ENCODE measurements at regions not wholly inside any gene's neighbourhood (a gene's known extent, or its start where the extent isn't known, plus 50 kb on each side); places are given as distances from the start of the nearest gene placed in this dataset.
A peak's percentile ranks its signal among the peaks of the same experiment; 100 is the strongest.
"Not testable (repeated sequence)": the region's sequence is repeated elsewhere in the genome, so short reads cannot be mapped to it uniquely, and the experiment has no call there.

GRCh38 chr13:73324842-73325722 lies 266.3 kb downstream of the KLF5 start:
- DNase-seq: peak; percentile 18

GRCh38 chr13:73323615-73324014 lies 264.8 kb downstream of the KLF5 start:
- DNase-seq: no peak

GRCh38 chr13:73321043-73321442 lies 262.2 kb downstream of the KLF5 start:
- DNase-seq: no peak

GRCh38 chr13:73317140-73317539 lies 258.3 kb downstream of the KLF5 start:
- DNase-seq: no peak

GRCh38 chr13:73310366-73310765 lies 251.6 kb downstream of the KLF5 start:
- DNase-seq: no peak

- DNase-seq: no peak
Observed at GRCh38 chr13:73307481-73307880, 248.7 kb downstream of the KLF5 start.

- DNase-seq: no peak
Observed at GRCh38 chr13:73306688-73307087, 247.9 kb downstream of the KLF5 start.

- no peak for DNase-seq
Observed at GRCh38 chr13:73304442-73304841, 245.6 kb downstream of the KLF5 start.

GRCh38 chr13:73303851-73304250 lies 245.0 kb downstream of the KLF5 start:
- DNase-seq: no peak

GRCh38 chr13:73301622-73302021 lies 242.8 kb downstream of the KLF5 start:
- DNase-seq: not testable (repeated sequence)

- DNase-seq: no peak
Observed at GRCh38 chr13:73300718-73301425, 242.1 kb downstream of the KLF5 start.

GRCh38 chr13:73299787-73300186 lies 241.0 kb downstream of the KLF5 start:
- no peak for DNase-seq

- DNase-seq: no peak
Observed at GRCh38 chr13:73293913-73294523, 235.2 kb downstream of the KLF5 start.

GRCh38 chr13:73292127-73292526 lies 233.3 kb downstream of the KLF5 start:
- no peak for DNase-seq

- no peak for DNase-seq
Observed at GRCh38 chr13:73290844-73291243, 232.0 kb downstream of the KLF5 start.

GRCh38 chr13:73288596-73288995 lies 229.8 kb downstream of the KLF5 start:
- no peak for DNase-seq

GRCh38 chr13:73287831-73288230 lies 229.0 kb downstream of the KLF5 start:
- DNase-seq: no peak

- no peak for DNase-seq
Observed at GRCh38 chr13:73286942-73287620, 228.3 kb downstream of the KLF5 start.

GRCh38 chr13:73286177-73286576 lies 227.4 kb downstream of the KLF5 start:
- DNase-seq: no peak

GRCh38 chr13:73284081-73284874 lies 225.5 kb downstream of the KLF5 start:
- DNase-seq: no peak

- DNase-seq: no peak
Observed at GRCh38 chr13:73283636-73284035, 224.8 kb downstream of the KLF5 start.

- DNase-seq: no peak
Observed at GRCh38 chr13:73281746-73282145, 222.9 kb downstream of the KLF5 start.

Data from right kidney (tissue), 1 donor.